H9 (cell line): ENCODE measurements at regions not wholly inside any gene's neighbourhood (a gene's known extent, or its start where the extent isn't known, plus 50 kb on each side); places are given as distances from the start of the nearest gene placed in this dataset.

ENCODE experiments used
- DNase-seq: peaks from one replicate; pipeline ENCODE4 v3.0.0-alpha.2; 2017
- H2AFZ ChIP-seq: one replicate; pipeline ENCODE4 v1.6.1; 2013; ENCODE audit warnings: mild to moderate bottlenecking, low read length, control low read depth, moderate library complexity
- H2AK5ac ChIP-seq: 2 replicates; pipeline ENCODE4 v1.6.1; 2013; ENCODE audit warnings: low read length, control low read depth, mixed read lengths; ENCODE audit not compliant: insufficient read length
- H2BK120ac ChIP-seq: one replicate; pipeline ENCODE4 v1.6.1; 2013; ENCODE audit warnings: low read depth, mild to moderate bottlenecking, low read length, control low read depth, inconsistent platforms; ENCODE audit not compliant: poor library complexity, severe bottlenecking
- H2BK12ac ChIP-seq: 2 replicates; pipeline ENCODE4 v1.6.1; 2013; ENCODE audit warnings: low read length, control low read depth, mixed read lengths, low read depth; ENCODE audit not compliant: insufficient read length
- H2BK15ac ChIP-seq: 2 replicates; pipeline ENCODE4 v1.6.1; 2013; ENCODE audit warnings: low read depth, low read length, control low read depth
- H2BK20ac ChIP-seq: one replicate; pipeline ENCODE4 v1.6.1; 2013; ENCODE audit warnings: low read depth, mild to moderate bottlenecking, low read length, control low read depth, inconsistent platforms; ENCODE audit not compliant: poor library complexity, severe bottlenecking
- H2BK5ac ChIP-seq: 2 replicates; pipeline ENCODE4 v1.6.1; 2013; ENCODE audit warnings: low read length, control low read depth, mixed read lengths; ENCODE audit not compliant: insufficient read length
- H3K14ac ChIP-seq: 2 replicates; pipeline ENCODE4 v1.6.1; 2013; ENCODE audit warnings: low read length, control low read depth; ENCODE audit not compliant: insufficient read depth
- H3K18ac ChIP-seq: 2 replicates; pipeline ENCODE4 v1.6.1; 2013; ENCODE audit warnings: low read depth, mild to moderate bottlenecking, mixed read lengths, low read length, control low read depth; ENCODE audit not compliant: insufficient read length
- H3K23ac ChIP-seq: 2 replicates; pipeline ENCODE4 v1.6.1; 2013; ENCODE audit warnings: low read length, control low read depth, mixed read lengths, low read depth; ENCODE audit not compliant: insufficient read length
- H3K23me2 ChIP-seq: 2 replicates; pipeline ENCODE4 v1.6.1; 2013; ENCODE audit warnings: low read depth, mild to moderate bottlenecking, mixed read lengths, low read length, control low read depth; ENCODE audit not compliant: insufficient read length, poor library complexity, severe bottlenecking
- H3K27ac ChIP-seq: 2 replicates; pipeline ENCODE4 v1.5.1; 2013; ENCODE audit warnings: low read length, control low read depth, mixed read lengths, low read depth; ENCODE audit not compliant: insufficient read length
- H3K27me3 ChIP-seq: 2 replicates; pipeline ENCODE4 v1.6.1; 2013; ENCODE audit warnings: low read length, control low read depth, inconsistent platforms; ENCODE audit not compliant: insufficient read depth
- H3K4ac ChIP-seq: 2 replicates; pipeline ENCODE4 v1.6.1; 2013; ENCODE audit warnings: low read depth, mild to moderate bottlenecking, control low read depth, inconsistent platforms, low read length, moderate library complexity
- H3K4me1 ChIP-seq: 2 replicates; pipeline ENCODE4 v1.6.1; 2013; ENCODE audit warnings: low read length, control low read depth, inconsistent platforms; ENCODE audit not compliant: insufficient read depth
- H3K4me2 ChIP-seq: 2 replicates; pipeline ENCODE4 v1.6.1; 2013; ENCODE audit warnings: low read length, control low read depth, mixed read lengths; ENCODE audit not compliant: insufficient read length, insufficient read depth
- H3K56ac ChIP-seq: 2 replicates; pipeline ENCODE4 v1.6.1; 2013; ENCODE audit warnings: low read depth, mild to moderate bottlenecking, mixed read lengths, low read length, control low read depth; ENCODE audit not compliant: insufficient read length
- H3K79me1 ChIP-seq: 2 replicates; pipeline ENCODE4 v1.6.1; 2013; ENCODE audit warnings: low read depth, mild to moderate bottlenecking, moderate library complexity, low read length, control low read depth, inconsistent platforms; ENCODE audit not compliant: insufficient read depth, poor library complexity, severe bottlenecking
- H3K79me2 ChIP-seq: 2 replicates; pipeline ENCODE4 v1.6.1; 2013; ENCODE audit warnings: low read length, control low read depth, inconsistent platforms; ENCODE audit not compliant: insufficient read depth
- H3K9ac ChIP-seq: 2 replicates; pipeline ENCODE4 v1.6.1; 2013; ENCODE audit warnings: low read length, control low read depth, mixed read lengths; ENCODE audit not compliant: insufficient read length; ENCODE audit errors: extremely low read depth
- H3K9me3 ChIP-seq: one replicate; pipeline ENCODE4 v1.6.1; 2013; ENCODE audit warnings: low read depth, low read length, inconsistent platforms; ENCODE audit not compliant: control insufficient read depth
- H3T11ph ChIP-seq: one replicate; pipeline ENCODE4 v1.6.1; 2013; ENCODE audit warnings: mild to moderate bottlenecking, low read length, control low read depth, inconsistent platforms
- H4K20me1 ChIP-seq: one replicate; pipeline ENCODE4 v1.6.1; 2013; ENCODE audit not compliant: control insufficient read depth, insufficient read length, insufficient read depth
- H4K5ac ChIP-seq: 2 replicates; pipeline ENCODE4 v1.6.1; 2013; ENCODE audit warnings: low read depth, mild to moderate bottlenecking, mixed read lengths, low read length, control low read depth; ENCODE audit not compliant: insufficient read length
- H4K8ac ChIP-seq: replicated peaks from 2 replicates; pipeline ENCODE4 v1.6.1; 2013; ENCODE audit warnings: low read length, control low read depth, mixed read lengths, low read depth; ENCODE audit not compliant: insufficient read length
- H4K91ac ChIP-seq: 2 replicates; pipeline ENCODE4 v1.6.1; 2013; ENCODE audit warnings: low read depth, mild to moderate bottlenecking, moderate library complexity, mixed read lengths, low read length, control low read depth; ENCODE audit not compliant: insufficient read length
- H3K27ac Mint-ChIP-seq, 3 experiments: 2 replicates in 2 of 3; 3 replicates in 1 of 3; pipeline ENCODE4 v1.8.0; 2020 to 2021; ENCODE audit warnings: mixed read lengths in 3 of 3, mild to moderate bottlenecking in 1 of 3, moderate library complexity in 1 of 3
- H3K27me3 Mint-ChIP-seq: 2 replicates; pipeline ENCODE4 v1.8.0; 2021; ENCODE audit warnings: low read depth, mild to moderate bottlenecking, moderate library complexity, mixed read lengths
- H3K36me3 Mint-ChIP-seq, 3 experiments: 2 replicates in 2 of 3; 3 replicates in 1 of 3; pipeline ENCODE4 v1.8.0; 2020 to 2021; ENCODE audit warnings: low read depth in 3 of 3, mixed read lengths in 3 of 3; ENCODE audit not compliant: insufficient read depth in 1 of 3
- H3K4me1 Mint-ChIP-seq, 2 experiments: 2 replicates each; pipeline ENCODE4 v1.8.0; 2020; ENCODE audit warnings: mixed read lengths in 2 of 2
- H3K4me3 Mint-ChIP-seq, 2 experiments: 2 replicates in 1 of 2; 3 replicates in 1 of 2; pipeline ENCODE4 v1.8.0; 2020 to 2021; ENCODE audit warnings: mild to moderate bottlenecking in 2 of 2, mixed read lengths in 2 of 2, moderate library complexity in 1 of 2
- H3K9me3 Mint-ChIP-seq, 2 experiments: 2 replicates in 1 of 2; 3 replicates in 1 of 2; pipeline ENCODE4 v1.8.0; 2020; ENCODE audit warnings: mild to moderate bottlenecking in 2 of 2, mixed read lengths in 2 of 2, moderate library complexity in 1 of 2
- CTCF ChIP-seq: fragments of 200-600 bp; sonication (generic); conservative IDR thresholded peaks from 3 replicates; pipeline ENCODE4 v1.8.0; 2021; ENCODE audit warnings: antibody characterized with exemption, mild to moderate bottlenecking
- WGBS: extraction: QIAGEN DNeasy Blood & Tissue Kit; methylation state at CpG from one replicate; pipeline ENCODE4 v1.1.7; 2013; ENCODE audit warnings: missing lambda C conversion rate, low lambda C conversion rate, mixed read lengths; ENCODE audit not compliant: insufficient read length; ENCODE audit errors: extremely low coverage; 5-methylcytosine and 5-hydroxymethylcytosine counted together

GRCh38 chr5:36363744-36364143 lies 62.0 kb upstream of the RANBP3L start:
- Histone ChIP-seq H3K27ac (no peak overlapping the region), H4K8ac (no peak overlapping the region), H3K4ac (no peak overlapping the region), H3K23me2 (no peaks in the 10 kb centered on the region), H4K5ac (no peak overlapping the region), H3K4me1 (no peaks in the 10 kb centered on the region), H4K91ac (no peak overlapping the region), H2BK20ac (no peak overlapping the region), H3K18ac (no peak overlapping the region), H3K23ac (no peak overlapping the region), H3K56ac (no peak overlapping the region), H2AFZ (no peak overlapping the region), H4K20me1 (no peaks in the 10 kb centered on the region), H3K14ac (no peak overlapping the region), H2BK5ac (no peak overlapping the region), H3K79me1 (no peaks in the 10 kb centered on the region), H2BK12ac (no peak overlapping the region), H2AK5ac (no peak overlapping the region), H3K27me3 (no peaks in the 10 kb centered on the region), H3K9ac (no peak overlapping the region), H3K9me3 (no peaks in the 10 kb centered on the region), H2BK120ac (no peak overlapping the region), H3T11ph (no peak overlapping the region), H3K4me2 (no peak overlapping the region), H3K79me2 (0 out of 2 replicates have a peak, but pooled peaks cover 1% of the 10 kb centered on the region), H2BK15ac (no peak overlapping the region)
- Mint-ChIP-seq H3K27me3 (no peaks in the 10 kb centered on the region), H3K36me3 (no peaks in the 10 kb centered on the region), H3K9me3 (no peaks in the 10 kb centered on the region), H3K4me3 (no peak overlapping the region), H3K27ac (no peak overlapping the region), H3K4me1 (peaks cover 13% of the 10 kb centered on the region in 2 experiments)
- no peak for TF ChIP-seq CTCF
- WGBS = no CpG with 5 or more reads among the region's 2 CpGs
- DNase-seq = no peak
